RWPE2 (cell line): ENCODE measurements at regions not wholly inside any gene's neighbourhood (a gene's known extent, or its start where the extent isn't known, plus 50 kb on each side); places are given as distances from the start of the nearest gene placed in this dataset.

Source experiments
- ATAC-seq: fragments of 200-7000 bp; cut with Tn5 transposase; 3 replicates; pipeline ENCODE4 v1.9.1; 2021; ENCODE audit warnings: low read depth
- DNase-seq: peaks from one replicate; pipeline ENCODE4 v3.0.0-alpha.2; 2020; ENCODE audit warnings: low spot score
- H3K27ac ChIP-seq: fragments of 450-650 bp; 2 replicates; pipeline ENCODE4 v1.5.1; 2017; ENCODE audit warnings: mild to moderate bottlenecking; ENCODE audit not compliant: poor library complexity, severe bottlenecking
- H3K27me3 ChIP-seq: fragments of 250-450 bp; sonication (Bioruptor Pico); 2 replicates; pipeline ENCODE4 v1.5.1; 2021; ENCODE audit warnings: mild to moderate bottlenecking, moderate library complexity; ENCODE audit not compliant: insufficient read depth, poor library complexity, severe bottlenecking
- H3K36me3 ChIP-seq: fragments of 250-450 bp; sonication (Bioruptor Pico); 2 replicates; pipeline ENCODE4 v1.5.1; 2020; ENCODE audit warnings: low read depth, mild to moderate bottlenecking, moderate library complexity
- H3K4me1 ChIP-seq: fragments of 250-450 bp; sonication (Bioruptor Pico); 2 replicates; pipeline ENCODE4 v1.5.1; 2021; ENCODE audit warnings: mild to moderate bottlenecking, moderate library complexity; ENCODE audit not compliant: insufficient read depth, poor library complexity, severe bottlenecking
- H3K4me3 ChIP-seq: fragments of 250-450 bp; sonication (Bioruptor Pico); 2 replicates; pipeline ENCODE4 v1.5.1; 2021; ENCODE audit warnings: mild to moderate bottlenecking, moderate library complexity; ENCODE audit not compliant: severe bottlenecking
- H3K9me3 ChIP-seq: fragments of 250-450 bp; sonication (Bioruptor Pico); 2 replicates; pipeline ENCODE4 v1.5.1; 2021; ENCODE audit warnings: mild to moderate bottlenecking, moderate library complexity; ENCODE audit not compliant: severe bottlenecking
- TF ChIP-seq, protein P1 (sequence below): fragments of 450-650 bp; IDR thresholded peaks from one replicate; pipeline ENCODE4 v1.5.1; 2017; ENCODE audit warnings: mild to moderate bottlenecking, moderate library complexity; ENCODE audit not compliant: poor library complexity, severe bottlenecking

GRCh38 chr13:63308549-63309165, 1893.0 kb upstream of the PCDH20 start:
- no peaks in the 10 kb centered on the region for H3K4me1 ChIP-seq
- H3K9me3 ChIP-seq: no peaks in the 10 kb centered on the region
- no peak overlapping the region for H3K27ac ChIP-seq
- no peaks in the 10 kb centered on the region for H3K36me3 ChIP-seq
- no peaks in the 10 kb centered on the region for H3K27me3 ChIP-seq
- no peak overlapping the region for H3K4me3 ChIP-seq
- DNase-seq (no peak), ATAC-seq (no peak)
- TF ChIP-seq, protein P1, sequence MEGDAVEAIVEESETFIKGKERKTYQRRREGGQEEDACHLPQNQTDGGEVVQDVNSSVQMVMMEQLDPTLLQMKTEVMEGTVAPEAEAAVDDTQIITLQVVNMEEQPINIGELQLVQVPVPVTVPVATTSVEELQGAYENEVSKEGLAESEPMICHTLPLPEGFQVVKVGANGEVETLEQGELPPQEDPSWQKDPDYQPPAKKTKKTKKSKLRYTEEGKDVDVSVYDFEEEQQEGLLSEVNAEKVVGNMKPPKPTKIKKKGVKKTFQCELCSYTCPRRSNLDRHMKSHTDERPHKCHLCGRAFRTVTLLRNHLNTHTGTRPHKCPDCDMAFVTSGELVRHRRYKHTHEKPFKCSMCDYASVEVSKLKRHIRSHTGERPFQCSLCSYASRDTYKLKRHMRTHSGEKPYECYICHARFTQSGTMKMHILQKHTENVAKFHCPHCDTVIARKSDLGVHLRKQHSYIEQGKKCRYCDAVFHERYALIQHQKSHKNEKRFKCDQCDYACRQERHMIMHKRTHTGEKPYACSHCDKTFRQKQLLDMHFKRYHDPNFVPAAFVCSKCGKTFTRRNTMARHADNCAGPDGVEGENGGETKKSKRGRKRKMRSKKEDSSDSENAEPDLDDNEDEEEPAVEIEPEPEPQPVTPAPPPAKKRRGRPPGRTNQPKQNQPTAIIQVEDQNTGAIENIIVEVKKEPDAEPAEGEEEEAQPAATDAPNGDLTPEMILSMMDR: no peak

GRCh38 chr13:63307228-63307627, 1891.6 kb upstream of the PCDH20 start:
- DNase-seq (no peak), ATAC-seq (no peak)
- Histone ChIP-seq H3K36me3 (no peaks in the 10 kb centered on the region), H3K27ac (no peak overlapping the region), H3K4me1 (no peaks in the 10 kb centered on the region), H3K4me3 (no peak overlapping the region), H3K27me3 (no peaks in the 10 kb centered on the region), H3K9me3 (no peaks in the 10 kb centered on the region)
- TF ChIP-seq, protein P1: no peak

GRCh38 chr13:63305641-63306133, 1890.0 kb upstream of the PCDH20 start:
- TF ChIP-seq, protein P1: no peak
- Histone ChIP-seq H3K4me3 (no peak overlapping the region), H3K27ac (no peak overlapping the region), H3K27me3 (no peaks in the 10 kb centered on the region), H3K4me1 (no peaks in the 10 kb centered on the region), H3K36me3 (no peaks in the 10 kb centered on the region), H3K9me3 (no peaks in the 10 kb centered on the region)
- no peak for DNase-seq
- ATAC-seq: no peak

GRCh38 chr13:63304497-63304896, 1888.8 kb upstream of the PCDH20 start:
- no peaks in the 10 kb centered on the region for H3K27me3 ChIP-seq
- no peak overlapping the region for H3K27ac ChIP-seq
- no peak overlapping the region for H3K4me3 ChIP-seq
- DNase-seq (no peak), ATAC-seq (no peak)
- TF ChIP-seq, protein P1: no peak
- H3K9me3 ChIP-seq: no peaks in the 10 kb centered on the region
- no peaks in the 10 kb centered on the region for H3K4me1 ChIP-seq
- H3K36me3 ChIP-seq: no peaks in the 10 kb centered on the region

GRCh38 chr13:63299866-63300394, 1884.3 kb upstream of the PCDH20 start:
- Histone ChIP-seq H3K9me3 (no peaks in the 10 kb centered on the region), H3K4me3 (no peak overlapping the region), H3K36me3 (no peaks in the 10 kb centered on the region), H3K4me1 (no peaks in the 10 kb centered on the region), H3K27me3 (no peaks in the 10 kb centered on the region), H3K27ac (no peak overlapping the region)
- ATAC-seq (no peak), DNase-seq (no peak)
- TF ChIP-seq, protein P1: no peak
